HCT116 (cell line): ENCODE measurements at regions not wholly inside any gene's neighbourhood (a gene's known extent, or its start where the extent isn't known, plus 50 kb on each side); places are given as distances from the start of the nearest gene placed in this dataset.

Source experiments
- ATAC-seq: fragments of 200-7000 bp; cut with Tn5 transposase; 2 replicates; pipeline ENCODE4 v1.9.1; 2020; ENCODE audit warnings: mild to moderate bottlenecking, moderate library complexity
- BruUV-seq: library from RNA; stranded (reverse); fragments of 400-500 nt; replicated peaks from 2 replicates; lab custom pipeline; 2021; lab: Mats Ljungman, UMichigan
- CTCF ChIA-PET: fragments of 300-600 bp; sonication (Branson Sonifier 250); formaldehyde crosslinking; loops from one replicate; lab custom pipeline; 2021; ENCODE audit warnings: antibody characterized with exemption; lab: Charles Lee
- POLR2A ChIA-PET: fragments of 300-600, 350-600 bp; sonication (Branson Sonifier 250); formaldehyde crosslinking; loops from one replicate; lab custom pipeline; 2021; ENCODE audit warnings: antibody characterized with exemption; lab: Charles Lee
- RAD21 ChIA-PET, 2 experiments: fragments of 300-600 bp; sonication (Branson Sonifier 250); formaldehyde crosslinking; loops; one replicate each; lab custom pipeline; 2023; ENCODE audit warnings: low total read pairs in 2 of 2; ENCODE audit not compliant: uncharacterized antibody in 2 of 2, unreplicated experiment in 2 of 2, low non-redundant PET in 1 of 2; lab: Charles Lee
- DNase-seq: peaks from one replicate; pipeline ENCODE4 v3.0.0-alpha.2; 2010; ENCODE audit warnings: low read depth, low spot score
- H2AFZ ChIP-seq: fragments of 200-600 bp; shearing (Covaris generic), sonication (generic); 2 replicates; pipeline ENCODE4 v1.6.1; 2017; ENCODE audit warnings: low read depth, mixed run types, mixed read lengths, antibody characterized with exemption, low read length; ENCODE audit not compliant: poor library complexity, severe bottlenecking
- H3K27ac ChIP-seq: 2 replicates; pipeline ENCODE4 v1.5.1; 2012; ENCODE audit warnings: low read depth, low read length
- H3K27me3 ChIP-seq: fragments of 200-600 bp; sonication (generic); 2 replicates; pipeline ENCODE4 v1.6.1; 2016; ENCODE audit warnings: mixed run types, low read length, mixed read lengths; ENCODE audit not compliant: insufficient read depth
- H3K36me3 ChIP-seq, 2 experiments: fragments of 200-500 bp in 1 of 2; fragments of 200-600 bp in 1 of 2; sonication (Bioruptor generic) in 1 of 2; sonication (generic) in 1 of 2; 2 replicates each; pipeline versions ENCODE4 v1.5.1 to v1.6.1; 2014 to 2016; ENCODE audit warnings: low read length in 2 of 2, inconsistent platforms in 1 of 2, mixed read lengths in 1 of 2, mixed run types in 1 of 2; ENCODE audit not compliant: insufficient read depth in 2 of 2, control insufficient read depth in 1 of 2
- H3K4me1 ChIP-seq, 2 experiments: fragments of 200-600 bp in 1 of 2; sonication (generic) in 1 of 2; 2 replicates each; pipeline versions ENCODE4 v1.5.1 to v1.6.1; 2012 to 2017; ENCODE audit warnings: low read length in 2 of 2, inconsistent platforms in 1 of 2, mild to moderate bottlenecking in 1 of 2, mixed read lengths in 1 of 2, mixed run types in 1 of 2, moderate library complexity in 1 of 2; ENCODE audit not compliant: insufficient read depth in 2 of 2, control insufficient read depth in 1 of 2
- H3K4me2 ChIP-seq: fragments of 200-600 bp; sonication (generic); 2 replicates; pipeline ENCODE4 v1.6.1; 2017; ENCODE audit warnings: mixed run types, low read length, mixed read lengths
- H3K4me3 ChIP-seq, 2 experiments: fragments of 200-600 bp in 1 of 2; sonication (generic) in 1 of 2; replicated peaks in 1 of 2; 2 replicates each; pipeline ENCODE4 v1.5.1; 2011 to 2016; ENCODE audit warnings: low read length in 2 of 2, control low read depth in 1 of 2, low read depth in 1 of 2, mild to moderate bottlenecking in 1 of 2, mixed read lengths in 1 of 2, mixed run types in 1 of 2
- H3K79me2 ChIP-seq: fragments of 200-600 bp; sonication (generic); 2 replicates; pipeline ENCODE4 v1.6.1; 2017; ENCODE audit warnings: mild to moderate bottlenecking, mixed run types, low read length, moderate library complexity, mixed read lengths; ENCODE audit not compliant: insufficient read depth
- H3K9ac ChIP-seq: fragments of 200-600 bp; sonication (generic); 2 replicates; pipeline ENCODE4 v1.6.1; 2016; ENCODE audit warnings: low read length, mixed read lengths
- H3K9me2 ChIP-seq: fragments of 200-600 bp; sonication (generic), shearing (Covaris generic); 2 replicates; pipeline ENCODE4 v1.6.1; 2017; ENCODE audit warnings: mixed run types, mild to moderate bottlenecking, moderate library complexity; ENCODE audit not compliant: insufficient read depth
- H3K9me3 ChIP-seq, 2 experiments: fragments of 200-500 bp in 1 of 2; fragments of 200-600 bp in 1 of 2; sonication (Bioruptor generic) in 1 of 2; sonication (generic) in 1 of 2; 2 replicates each; pipeline ENCODE4 v1.6.1; 2014 to 2017; ENCODE audit warnings: low read length in 2 of 2, mixed read lengths in 2 of 2, inconsistent platforms in 1 of 2, low read depth in 1 of 2, mild to moderate bottlenecking in 1 of 2, mixed run types in 1 of 2, moderate library complexity in 1 of 2; ENCODE audit not compliant: control insufficient read depth in 1 of 2, insufficient read depth in 1 of 2
- H4K20me1 ChIP-seq: fragments of 200-600 bp; sonication (generic), shearing (Covaris generic); 2 replicates; pipeline ENCODE4 v1.6.1; 2017; ENCODE audit warnings: mixed run types, mild to moderate bottlenecking, moderate library complexity; ENCODE audit not compliant: insufficient read depth
- CBX3 ChIP-seq: IDR thresholded peaks from 2 replicates; pipeline ENCODE4 v1.6.1; 2012; ENCODE audit warnings: low read depth
- CTCF ChIP-seq, 3 experiments: fragments of 200-600 bp in 1 of 3; sonication (generic) in 1 of 3; IDR thresholded peaks in 2 of 3; conservative IDR thresholded peaks in 1 of 3; 2 replicates each; pipeline ENCODE4 v1.5.1; 2012 to 2017; ENCODE audit warnings: low read depth in 2 of 3, low read length in 2 of 3, antibody characterized with exemption in 1 of 3, borderline replicate concordance in 1 of 3, control low read depth in 1 of 3, mild to moderate bottlenecking in 1 of 3, mixed read lengths in 1 of 3, mixed run types in 1 of 3, moderate library complexity in 1 of 3; ENCODE audit not compliant: insufficient read depth in 1 of 3
- EGR1 ChIP-seq: IDR thresholded peaks from 2 replicates; pipeline ENCODE4 v1.6.1; 2012; ENCODE audit warnings: low read depth
- ELF1 ChIP-seq: IDR thresholded peaks from 2 replicates; pipeline ENCODE4 v1.6.1; 2012; ENCODE audit warnings: low read depth, borderline replicate concordance
- EZH2phosphoT487 ChIP-seq: fragments of 200-600 bp; IDR thresholded peaks from 2 replicates; pipeline ENCODE4 v1.6.1; 2018; ENCODE audit warnings: antibody characterized with exemption, borderline replicate concordance
- FOSL1 ChIP-seq: IDR thresholded peaks from 2 replicates; pipeline ENCODE4 v1.6.1; 2012; ENCODE audit warnings: low read depth
- JUND ChIP-seq: IDR thresholded peaks from 2 replicates; pipeline ENCODE4 v1.6.1; 2012
- MAX ChIP-seq: IDR thresholded peaks from 2 replicates; pipeline ENCODE4 v1.6.1; 2012
- POLR2AphosphoS5 ChIP-seq: IDR thresholded peaks from 2 replicates; pipeline ENCODE4 v1.6.1; 2011; ENCODE audit warnings: mild to moderate bottlenecking, low read depth, low read length, moderate library complexity
- RAD21 ChIP-seq: IDR thresholded peaks from 2 replicates; pipeline ENCODE4 v1.6.1; 2012; ENCODE audit warnings: low read depth, mild to moderate bottlenecking
- REST ChIP-seq: IDR thresholded peaks from 2 replicates; pipeline ENCODE4 v1.6.1; 2012; ENCODE audit warnings: low read depth
- SRF ChIP-seq: IDR thresholded peaks from 2 replicates; pipeline ENCODE4 v1.6.1; 2012; ENCODE audit warnings: low read depth
- YY1 ChIP-seq: IDR thresholded peaks from 2 replicates; pipeline ENCODE4 v1.6.1; 2011; ENCODE audit warnings: low read length, low read depth, moderate library complexity, mild to moderate bottlenecking; ENCODE audit not compliant: insufficient replicate concordance; ENCODE audit errors: extremely low read depth
- ZFX ChIP-seq: fragments of 450-650 bp; IDR thresholded peaks from 2 replicates; pipeline ENCODE4 v1.6.1; 2017
- ZNF274 ChIP-seq: fragments of 200-500 bp; sonication (Bioruptor generic); IDR thresholded peaks from 2 replicates; pipeline ENCODE4 v1.6.1; 2014; ENCODE audit warnings: mild to moderate bottlenecking, low read depth, low read length, inconsistent platforms
- intact Hi-C: fragments of 100-400 bp; cut with micrococcal nuclease; formaldehyde crosslinking; loops from 2 replicates; pipeline ENCODE4 v1.10.0; 2022

GRCh38 chr21:34221331-34222030 lies 142.3 kb upstream of the KCNE2 start:
- BruUV-seq: no TSS peak

GRCh38 chr21:34222031-34222335 lies 141.8 kb upstream of the KCNE2 start:
- no TSS peak for BruUV-seq
- no peak overlapping the region for H2AFZ ChIP-seq
- H3K27me3 ChIP-seq: no peaks in the 10 kb centered on the region
- ATAC-seq (no peak), DNase-seq (no peak)
- H3K27ac ChIP-seq: no peak overlapping the region
- no peak overlapping the region for H3K4me3 ChIP-seq
- H3K4me1 ChIP-seq: no peaks in the 10 kb centered on the region
- no peaks in the 10 kb centered on the region for H4K20me1 ChIP-seq
- H3K9me2 ChIP-seq: no peaks in the 10 kb centered on the region; the same call in 1 of the 2 replicates
- no peaks in the 10 kb centered on the region for H3K9me3 ChIP-seq
- no peak overlapping the region for H3K4me2 ChIP-seq
- CTCF ChIA-PET: no interaction called here
- no peaks in the 10 kb centered on the region for H3K79me2 ChIP-seq
- no peaks in the 10 kb centered on the region for H3K36me3 ChIP-seq
- POLR2A ChIA-PET: no interaction called here
- H3K9ac ChIP-seq: no peak overlapping the region
- intact Hi-C loops: no loop called here
- RAD21 ChIA-PET: no interaction called here
- TF ChIP-seq POLR2AphosphoS5 (no peak), ZNF274 (no peak), CTCF (IDR thresholded peaks at IDR 0.05 in 2 of 3, conservative IDR thresholded peaks at IDR 0.05 in 1 of 3; ENCODE audit: borderline replicate concordance in 1 of 3, insufficient read depth in 1 of 3, low read depth in 2 of 3, low read length in 2 of 3) (no peak), ZFX (no peak), CBX3 (no peak), FOSL1 (no peak), EGR1 (no peak), EZH2phosphoT487 (no peak), SRF (no peak), YY1 (no peak), REST (no peak), ELF1 (no peak), RAD21 (no peak), JUND (no peak)

More at GRCh38 chr21:34221331-34222030, 142.3 kb upstream of the KCNE2 start:
- DNase-seq: no peak
- no peak for ATAC-seq
- H3K27me3 ChIP-seq: no peaks in the 10 kb centered on the region
- H3K79me2 ChIP-seq: no peaks in the 10 kb centered on the region
- H3K4me3 ChIP-seq: no peak overlapping the region
- no peak overlapping the region for H3K4me2 ChIP-seq
- RAD21 ChIA-PET: no interaction called here
- H3K9me2 ChIP-seq: no peaks in the 10 kb centered on the region
- POLR2A ChIA-PET: no interaction called here
- no peaks in the 10 kb centered on the region for H3K4me1 ChIP-seq
- no peak overlapping the region for H3K27ac ChIP-seq
- no peaks in the 10 kb centered on the region for H3K9me3 ChIP-seq
- CTCF ChIA-PET: no interaction called here
- H2AFZ ChIP-seq: no peak overlapping the region
- H3K9ac ChIP-seq: no peak overlapping the region
- TF ChIP-seq POLR2AphosphoS5 (no peak), MAX (no peak)
- no peaks in the 10 kb centered on the region for H3K36me3 ChIP-seq
- intact Hi-C loops: no loop called here
- no peaks in the 10 kb centered on the region for H4K20me1 ChIP-seq
